ENCODE measurements at regions not wholly inside any gene's neighbourhood (a gene's known extent, or its start where the extent isn't known, plus 50 kb on each side); places are given as distances from the start of the nearest gene placed in this dataset.

GRCh38 chr9:8136477-8136876 is 336.9 kb upstream of the DMAC1 start:
- TF ChIP-seq, protein P1, sequence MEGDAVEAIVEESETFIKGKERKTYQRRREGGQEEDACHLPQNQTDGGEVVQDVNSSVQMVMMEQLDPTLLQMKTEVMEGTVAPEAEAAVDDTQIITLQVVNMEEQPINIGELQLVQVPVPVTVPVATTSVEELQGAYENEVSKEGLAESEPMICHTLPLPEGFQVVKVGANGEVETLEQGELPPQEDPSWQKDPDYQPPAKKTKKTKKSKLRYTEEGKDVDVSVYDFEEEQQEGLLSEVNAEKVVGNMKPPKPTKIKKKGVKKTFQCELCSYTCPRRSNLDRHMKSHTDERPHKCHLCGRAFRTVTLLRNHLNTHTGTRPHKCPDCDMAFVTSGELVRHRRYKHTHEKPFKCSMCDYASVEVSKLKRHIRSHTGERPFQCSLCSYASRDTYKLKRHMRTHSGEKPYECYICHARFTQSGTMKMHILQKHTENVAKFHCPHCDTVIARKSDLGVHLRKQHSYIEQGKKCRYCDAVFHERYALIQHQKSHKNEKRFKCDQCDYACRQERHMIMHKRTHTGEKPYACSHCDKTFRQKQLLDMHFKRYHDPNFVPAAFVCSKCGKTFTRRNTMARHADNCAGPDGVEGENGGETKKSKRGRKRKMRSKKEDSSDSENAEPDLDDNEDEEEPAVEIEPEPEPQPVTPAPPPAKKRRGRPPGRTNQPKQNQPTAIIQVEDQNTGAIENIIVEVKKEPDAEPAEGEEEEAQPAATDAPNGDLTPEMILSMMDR (conservative IDR thresholded peaks at IDR 0.05 in 1 of 2, IDR thresholded peaks at IDR 0.05 in 1 of 2; ENCODE audit: low read depth in 1 of 2, low read length in 2 of 2), result no peak
- TF ChIP-seq EZH2 (IDR thresholded peaks at IDR 0.05; ENCODE audit: low read length, missing control alignments), result no peak
